H9 (cell line): ENCODE measurements at regions not wholly inside any gene's neighbourhood (a gene's known extent, or its start where the extent isn't known, plus 50 kb on each side); places are given as distances from the start of the nearest gene placed in this dataset.
"Not testable (repeated sequence)": the region's sequence is repeated elsewhere in the genome, so short reads cannot be mapped to it uniquely, and the experiment has no call there.

Experiments
- DNase-seq: peaks from one replicate; pipeline ENCODE4 v3.0.0-alpha.2; 2017
- H2AFZ ChIP-seq: one replicate; pipeline ENCODE4 v1.6.1; 2013; ENCODE audit warnings: mild to moderate bottlenecking, low read length, control low read depth, moderate library complexity
- H2AK5ac ChIP-seq: 2 replicates; pipeline ENCODE4 v1.6.1; 2013; ENCODE audit warnings: low read length, control low read depth, mixed read lengths; ENCODE audit not compliant: insufficient read length
- H2BK120ac ChIP-seq: one replicate; pipeline ENCODE4 v1.6.1; 2013; ENCODE audit warnings: low read depth, mild to moderate bottlenecking, low read length, control low read depth, inconsistent platforms; ENCODE audit not compliant: poor library complexity, severe bottlenecking
- H2BK12ac ChIP-seq: 2 replicates; pipeline ENCODE4 v1.6.1; 2013; ENCODE audit warnings: low read length, control low read depth, mixed read lengths, low read depth; ENCODE audit not compliant: insufficient read length
- H2BK15ac ChIP-seq: 2 replicates; pipeline ENCODE4 v1.6.1; 2013; ENCODE audit warnings: low read depth, low read length, control low read depth
- H2BK20ac ChIP-seq: one replicate; pipeline ENCODE4 v1.6.1; 2013; ENCODE audit warnings: low read depth, mild to moderate bottlenecking, low read length, control low read depth, inconsistent platforms; ENCODE audit not compliant: poor library complexity, severe bottlenecking
- H2BK5ac ChIP-seq: 2 replicates; pipeline ENCODE4 v1.6.1; 2013; ENCODE audit warnings: low read length, control low read depth, mixed read lengths; ENCODE audit not compliant: insufficient read length
- H3K14ac ChIP-seq: 2 replicates; pipeline ENCODE4 v1.6.1; 2013; ENCODE audit warnings: low read length, control low read depth; ENCODE audit not compliant: insufficient read depth
- H3K18ac ChIP-seq: 2 replicates; pipeline ENCODE4 v1.6.1; 2013; ENCODE audit warnings: low read depth, mild to moderate bottlenecking, mixed read lengths, low read length, control low read depth; ENCODE audit not compliant: insufficient read length
- H3K23ac ChIP-seq: 2 replicates; pipeline ENCODE4 v1.6.1; 2013; ENCODE audit warnings: low read length, control low read depth, mixed read lengths, low read depth; ENCODE audit not compliant: insufficient read length
- H3K23me2 ChIP-seq: 2 replicates; pipeline ENCODE4 v1.6.1; 2013; ENCODE audit warnings: low read depth, mild to moderate bottlenecking, mixed read lengths, low read length, control low read depth; ENCODE audit not compliant: insufficient read length, poor library complexity, severe bottlenecking
- H3K27ac ChIP-seq: 2 replicates; pipeline ENCODE4 v1.5.1; 2013; ENCODE audit warnings: low read length, control low read depth, mixed read lengths, low read depth; ENCODE audit not compliant: insufficient read length
- H3K27me3 ChIP-seq: 2 replicates; pipeline ENCODE4 v1.6.1; 2013; ENCODE audit warnings: low read length, control low read depth, inconsistent platforms; ENCODE audit not compliant: insufficient read depth
- H3K4ac ChIP-seq: 2 replicates; pipeline ENCODE4 v1.6.1; 2013; ENCODE audit warnings: low read depth, mild to moderate bottlenecking, control low read depth, inconsistent platforms, low read length, moderate library complexity
- H3K4me1 ChIP-seq: 2 replicates; pipeline ENCODE4 v1.6.1; 2013; ENCODE audit warnings: low read length, control low read depth, inconsistent platforms; ENCODE audit not compliant: insufficient read depth
- H3K4me2 ChIP-seq: 2 replicates; pipeline ENCODE4 v1.6.1; 2013; ENCODE audit warnings: low read length, control low read depth, mixed read lengths; ENCODE audit not compliant: insufficient read length, insufficient read depth
- H3K56ac ChIP-seq: 2 replicates; pipeline ENCODE4 v1.6.1; 2013; ENCODE audit warnings: low read depth, mild to moderate bottlenecking, mixed read lengths, low read length, control low read depth; ENCODE audit not compliant: insufficient read length
- H3K79me1 ChIP-seq: 2 replicates; pipeline ENCODE4 v1.6.1; 2013; ENCODE audit warnings: low read depth, mild to moderate bottlenecking, moderate library complexity, low read length, control low read depth, inconsistent platforms; ENCODE audit not compliant: insufficient read depth, poor library complexity, severe bottlenecking
- H3K79me2 ChIP-seq: 2 replicates; pipeline ENCODE4 v1.6.1; 2013; ENCODE audit warnings: low read length, control low read depth, inconsistent platforms; ENCODE audit not compliant: insufficient read depth
- H3K9ac ChIP-seq: 2 replicates; pipeline ENCODE4 v1.6.1; 2013; ENCODE audit warnings: low read length, control low read depth, mixed read lengths; ENCODE audit not compliant: insufficient read length; ENCODE audit errors: extremely low read depth
- H3K9me3 ChIP-seq: one replicate; pipeline ENCODE4 v1.6.1; 2013; ENCODE audit warnings: low read depth, low read length, inconsistent platforms; ENCODE audit not compliant: control insufficient read depth
- H3T11ph ChIP-seq: one replicate; pipeline ENCODE4 v1.6.1; 2013; ENCODE audit warnings: mild to moderate bottlenecking, low read length, control low read depth, inconsistent platforms
- H4K20me1 ChIP-seq: one replicate; pipeline ENCODE4 v1.6.1; 2013; ENCODE audit not compliant: control insufficient read depth, insufficient read length, insufficient read depth
- H4K5ac ChIP-seq: 2 replicates; pipeline ENCODE4 v1.6.1; 2013; ENCODE audit warnings: low read depth, mild to moderate bottlenecking, mixed read lengths, low read length, control low read depth; ENCODE audit not compliant: insufficient read length
- H4K8ac ChIP-seq: replicated peaks from 2 replicates; pipeline ENCODE4 v1.6.1; 2013; ENCODE audit warnings: low read length, control low read depth, mixed read lengths, low read depth; ENCODE audit not compliant: insufficient read length
- H4K91ac ChIP-seq: 2 replicates; pipeline ENCODE4 v1.6.1; 2013; ENCODE audit warnings: low read depth, mild to moderate bottlenecking, moderate library complexity, mixed read lengths, low read length, control low read depth; ENCODE audit not compliant: insufficient read length
- H3K27ac Mint-ChIP-seq, 3 experiments: 2 replicates in 2 of 3; 3 replicates in 1 of 3; pipeline ENCODE4 v1.8.0; 2020 to 2021; ENCODE audit warnings: mixed read lengths in 3 of 3, mild to moderate bottlenecking in 1 of 3, moderate library complexity in 1 of 3
- H3K27me3 Mint-ChIP-seq: 2 replicates; pipeline ENCODE4 v1.8.0; 2021; ENCODE audit warnings: low read depth, mild to moderate bottlenecking, moderate library complexity, mixed read lengths
- H3K36me3 Mint-ChIP-seq, 3 experiments: 2 replicates in 2 of 3; 3 replicates in 1 of 3; pipeline ENCODE4 v1.8.0; 2020 to 2021; ENCODE audit warnings: low read depth in 3 of 3, mixed read lengths in 3 of 3; ENCODE audit not compliant: insufficient read depth in 1 of 3
- H3K4me1 Mint-ChIP-seq, 2 experiments: 2 replicates each; pipeline ENCODE4 v1.8.0; 2020; ENCODE audit warnings: mixed read lengths in 2 of 2
- H3K4me3 Mint-ChIP-seq, 2 experiments: 2 replicates in 1 of 2; 3 replicates in 1 of 2; pipeline ENCODE4 v1.8.0; 2020 to 2021; ENCODE audit warnings: mild to moderate bottlenecking in 2 of 2, mixed read lengths in 2 of 2, moderate library complexity in 1 of 2
- H3K9me3 Mint-ChIP-seq, 2 experiments: 2 replicates in 1 of 2; 3 replicates in 1 of 2; pipeline ENCODE4 v1.8.0; 2020; ENCODE audit warnings: mild to moderate bottlenecking in 2 of 2, mixed read lengths in 2 of 2, moderate library complexity in 1 of 2
- CTCF ChIP-seq: fragments of 200-600 bp; sonication (generic); conservative IDR thresholded peaks from 3 replicates; pipeline ENCODE4 v1.8.0; 2021; ENCODE audit warnings: antibody characterized with exemption, mild to moderate bottlenecking
- WGBS: extraction: QIAGEN DNeasy Blood & Tissue Kit; methylation state at CpG from one replicate; pipeline ENCODE4 v1.1.7; 2013; ENCODE audit warnings: missing lambda C conversion rate, low lambda C conversion rate, mixed read lengths; ENCODE audit not compliant: insufficient read length; ENCODE audit errors: extremely low coverage; 5-methylcytosine and 5-hydroxymethylcytosine counted together

GRCh38 chr15:77909182-77909940 lies 168.2 kb downstream of the TBC1D2B start:
- Mint-ChIP-seq H3K9me3 (no peaks in the 10 kb centered on the region), H3K4me1 (peaks cover 14 to 17% of the 10 kb centered on the region in 2 experiments), H3K27ac (no peak overlapping the region), H3K27me3 (peaks cover 2% of the 10 kb centered on the region; the same call in 1 of the 2 replicates), H3K4me3 (no peak overlapping the region), H3K36me3 (no peaks in the 10 kb centered on the region)
- H3K18ac ChIP-seq = no peak overlapping the region
- H3K56ac ChIP-seq = no peak overlapping the region
- no peak overlapping the region for H4K91ac ChIP-seq
- no peak overlapping the region for H3K4ac ChIP-seq
- H2BK5ac ChIP-seq = no peak overlapping the region
- H2BK20ac ChIP-seq = no peak overlapping the region
- no peak overlapping the region for H2BK12ac ChIP-seq
- H2BK120ac ChIP-seq = no peak overlapping the region
- WGBS = no CpG with 5 or more reads among the region's 14 CpGs
- no peak overlapping the region for H3K14ac ChIP-seq
- H3K4me2 ChIP-seq = no peak overlapping the region
- H3K27me3 ChIP-seq = no peaks in the 10 kb centered on the region
- H3K27ac ChIP-seq = no peak overlapping the region
- no peaks in the 10 kb centered on the region for H3K9me3 ChIP-seq
- no peak for TF ChIP-seq CTCF
- no peak overlapping the region for H3T11ph ChIP-seq
- H4K8ac ChIP-seq = no peak overlapping the region
- DNase-seq = peak; percentile 14
- no peak overlapping the region for H3K9ac ChIP-seq
- no peak overlapping the region for H2AK5ac ChIP-seq
- no peaks in the 10 kb centered on the region for H3K23me2 ChIP-seq
- no peaks in the 10 kb centered on the region for H3K79me2 ChIP-seq
- no peaks in the 10 kb centered on the region for H4K20me1 ChIP-seq
- no peak overlapping the region for H2BK15ac ChIP-seq
- no peak overlapping the region for H2AFZ ChIP-seq
- H3K4me1 ChIP-seq = no peaks in the 10 kb centered on the region
- no peak overlapping the region for H4K5ac ChIP-seq
- no peak overlapping the region for H3K23ac ChIP-seq
- H3K79me1 ChIP-seq = no peaks in the 10 kb centered on the region

- not testable (repeated sequence) for H3K27me3 ChIP-seq, H3K4me3 Mint-ChIP-seq, H3K56ac ChIP-seq, H3K23ac ChIP-seq, H3K79me2 ChIP-seq, H2BK5ac ChIP-seq, H3K79me1 ChIP-seq, H3K4me2 ChIP-seq, H2BK12ac ChIP-seq, H4K8ac ChIP-seq, H4K5ac ChIP-seq, H2BK20ac ChIP-seq, H4K91ac ChIP-seq, H3K9me3 ChIP-seq, H2AFZ ChIP-seq, H2BK15ac ChIP-seq, H3K4ac ChIP-seq, H3K23me2 ChIP-seq, H3K4me1 ChIP-seq, H3K27ac ChIP-seq, H3K27me3 Mint-ChIP-seq, H3K9me3 Mint-ChIP-seq, H3K18ac ChIP-seq, H2AK5ac ChIP-seq, DNase-seq, H3K36me3 Mint-ChIP-seq, H3K9ac ChIP-seq, H4K20me1 ChIP-seq, H3K14ac ChIP-seq, H3T11ph ChIP-seq, H2BK120ac ChIP-seq
- Mint-ChIP-seq H3K27ac (peak overlapping the region in 1 of 3 experiments; percentile 63; a peak in 1 of 7 replicates), H3K4me1 (peaks cover 14 to 17% of the 10 kb centered on the region in 2 experiments)
- WGBS = no CpG with 5 or more reads among the region's 7 CpGs
These were observed 168.8 kb downstream of the TBC1D2B start for GRCh38 chr15:77908752-77909111.
